GM19468 (cell line): ENCODE measurements at regions not wholly inside any gene's neighbourhood (a gene's known extent, or its start where the extent isn't known, plus 50 kb on each side); places are given as distances from the start of the nearest gene placed in this dataset.

Source experiments
- ATAC-seq: cut with Tn5 transposase; IDR thresholded peaks from one replicate; pipeline ENCODE4 v1.9.1; 2021; ENCODE audit warnings: mild to moderate bottlenecking, moderate library complexity, moderate number of reproducible peaks; ENCODE audit not compliant: unreplicated experiment; ENCODE audit errors: extremely low read depth

- no peak for ATAC-seq
Measured at GRCh38 chr13:80666782-80667552, 326.0 kb upstream of the SPRY2 start.

- ATAC-seq = no peak
Measured at GRCh38 chr13:80665792-80666333, 324.9 kb upstream of the SPRY2 start.

- ATAC-seq = no peak
Measured at GRCh38 chr13:80664950-80665349, 324.0 kb upstream of the SPRY2 start.

GRCh38 chr13:80663788-80664187 is 322.9 kb upstream of the SPRY2 start:
- ATAC-seq = no peak

- no peak for ATAC-seq
Measured at GRCh38 chr13:80658705-80659104, 317.8 kb upstream of the SPRY2 start.

GRCh38 chr13:80656512-80656904 is 315.6 kb upstream of the SPRY2 start:
- ATAC-seq = no peak

GRCh38 chr13:80655778-80656511 is 315.0 kb upstream of the SPRY2 start:
- no peak for ATAC-seq

- no peak for ATAC-seq
Measured at GRCh38 chr13:80654638-80655249, 313.8 kb upstream of the SPRY2 start.

GRCh38 chr13:80649274-80649673 is 308.3 kb upstream of the SPRY2 start:
- no peak for ATAC-seq

- no peak for ATAC-seq
Measured at GRCh38 chr13:80642641-80643040, 301.7 kb upstream of the SPRY2 start.

- no peak for ATAC-seq
Measured at GRCh38 chr13:80633251-80633650, 292.3 kb upstream of the SPRY2 start.

- no peak for ATAC-seq
Measured at GRCh38 chr13:80630685-80631121, 289.8 kb upstream of the SPRY2 start.

- ATAC-seq = no peak
Measured at GRCh38 chr13:80618781-80619180, 277.9 kb upstream of the SPRY2 start.

- no peak for ATAC-seq
Measured at GRCh38 chr13:80612804-80613203, 271.9 kb upstream of the SPRY2 start.

- no peak for ATAC-seq
Measured at GRCh38 chr13:80611310-80611709, 270.4 kb upstream of the SPRY2 start.

- ATAC-seq = no peak
Measured at GRCh38 chr13:80605716-80606115, 264.8 kb upstream of the SPRY2 start.

GRCh38 chr13:80605011-80605410 is 264.1 kb upstream of the SPRY2 start:
- ATAC-seq = no peak

- no peak for ATAC-seq
Measured at GRCh38 chr13:80604098-80604497, 263.2 kb upstream of the SPRY2 start.

GRCh38 chr13:80603351-80603750 is 262.4 kb upstream of the SPRY2 start:
- ATAC-seq = no peak

- ATAC-seq = no peak
Measured at GRCh38 chr13:80599765-80600164, 258.8 kb upstream of the SPRY2 start.

GRCh38 chr13:80598189-80598588 is 257.3 kb upstream of the SPRY2 start:
- no peak for ATAC-seq
